Aorta (tissue), 5 donors: ENCODE measurements at regions not wholly inside any gene's neighbourhood (a gene's known extent, or its start where the extent isn't known, plus 50 kb on each side); places are given as distances from the start of the nearest gene placed in this dataset.

Source experiments
- ATAC-seq: fragments of 200-7000 bp; cut with Tn5 transposase; one replicate; pipeline ENCODE4 v1.9.1; 2022; ENCODE audit warnings: moderate library complexity; ENCODE audit not compliant: low FRiP score
- DNase-seq, 2 donors: peaks; one replicate each; pipeline ENCODE4 v3.0.0-alpha.2; 2020
- H3K27ac ChIP-seq, 2 donors: one replicate each; pipeline ENCODE4 v1.5.1; 2013; ENCODE audit warnings: low read length in 2 of 2, mild to moderate bottlenecking in 2 of 2, moderate library complexity in 2 of 2, control low read depth in 1 of 2, inconsistent platforms in 1 of 2, low read depth in 1 of 2
- H3K27me3 ChIP-seq, 2 donors: one replicate each; pipeline ENCODE4 v1.6.1; 2013; ENCODE audit warnings: control low read depth in 1 of 2, low read length in 1 of 2, mild to moderate bottlenecking in 1 of 2, moderate library complexity in 1 of 2; ENCODE audit not compliant: insufficient read depth in 2 of 2, control insufficient read depth in 1 of 2
- H3K36me3 ChIP-seq, 2 donors: one replicate each; pipeline ENCODE4 v1.6.1; 2013; ENCODE audit warnings: control low read depth in 1 of 2, low read length in 1 of 2, mild to moderate bottlenecking in 1 of 2; ENCODE audit not compliant: insufficient read depth in 2 of 2, control insufficient read depth in 1 of 2
- H3K4me1 ChIP-seq, 2 donors: one replicate each; pipeline ENCODE4 v1.6.1; 2013; ENCODE audit warnings: low read length in 2 of 2, control low read depth in 1 of 2, mild to moderate bottlenecking in 1 of 2, moderate library complexity in 1 of 2; ENCODE audit not compliant: insufficient read depth in 2 of 2, control insufficient read depth in 1 of 2
- H3K4me3 ChIP-seq, 2 donors: one replicate each; pipeline ENCODE4 v1.5.1; 2013; ENCODE audit warnings: low read length in 2 of 2, control low read depth in 1 of 2, mild to moderate bottlenecking in 1 of 2
- H3K9me3 ChIP-seq: one replicate; pipeline ENCODE4 v1.6.1; 2013; ENCODE audit warnings: mild to moderate bottlenecking, low read length; ENCODE audit not compliant: control insufficient read depth
- WGBS, 2 donors: extraction: QIAGEN DNeasy Blood & Tissue Kit; methylation state at CpG; one replicate each; pipeline ENCODE4 v1.1.7; 2013; 5-methylcytosine and 5-hydroxymethylcytosine counted together
- intact Hi-C, 2 donors: fragments of 100-400 bp; cut with DNase I; formaldehyde crosslinking; loops; one replicate each; pipeline versions ENCODE4 v1.14.2 to v1.15.0; 2022
- donor health status: healthy with polysubstance abuse.
- donor health status: Bipolar disorder and iron deficiency.
- donor health status: DM: no; HTN: no; CAD: no.
- donor health status: DM: no; HTN: no; CAD: no.
- donor health status: DM: yes; HTN: yes; CAD: no.

GRCh38 chr7:116139007-116139406, 71.3 kb upstream of the TES start:
- H3K4me1 ChIP-seq, result no peaks in the 10 kb centered on the region
- WGBS, 2 donors, result 84 to 87% methylated on average over 6 of the region's 6 CpGs
- H3K27me3 ChIP-seq, result peaks cover 0 to 1% of the 10 kb centered on the region in 2 donors
- no peaks in the 10 kb centered on the region for H3K36me3 ChIP-seq
- DNase-seq, result no peak
- H3K9me3 ChIP-seq, result no peaks in the 10 kb centered on the region
- H3K4me3 ChIP-seq, result no peak overlapping the region
- ATAC-seq, result no peak
- intact Hi-C loops, result no loop called here
- no peak overlapping the region for H3K27ac ChIP-seq

- intact Hi-C loops, result no loop called here
- no peak overlapping the region for H3K4me3 ChIP-seq
- no peaks in the 10 kb centered on the region for H3K36me3 ChIP-seq
- DNase-seq (no peak), ATAC-seq (no peak)
- peaks cover 0 to 1% of the 10 kb centered on the region in 2 donors for H3K27me3 ChIP-seq
- no peak overlapping the region for H3K27ac ChIP-seq
- H3K4me1 ChIP-seq, result no peaks in the 10 kb centered on the region
- no peaks in the 10 kb centered on the region for H3K9me3 ChIP-seq
These were observed 70.5 kb upstream of the TES start for GRCh38 chr7:116139807-116140206.

- no peaks in the 10 kb centered on the region for H3K36me3 ChIP-seq
- ATAC-seq (no peak), DNase-seq (no peak)
- H3K4me1 ChIP-seq, result no peaks in the 10 kb centered on the region
- no peak overlapping the region for H3K27ac ChIP-seq
- WGBS, 2 donors, result 88 to 92% methylated on average over 1 of the region's 1 CpG
- H3K9me3 ChIP-seq, result no peaks in the 10 kb centered on the region
- H3K4me3 ChIP-seq, result no peak overlapping the region
- intact Hi-C loops, result no loop called here
- H3K27me3 ChIP-seq, result no peaks in the 10 kb centered on the region
These were observed 68.0 kb upstream of the TES start for GRCh38 chr7:116142374-116142773.

- 83% methylated on average over 6 of the region's 6 CpGs for WGBS, 2 donors
- Histone ChIP-seq H3K27ac (no peak overlapping the region), H3K36me3 (no peaks in the 10 kb centered on the region), H3K4me3 (no peak overlapping the region), H3K27me3 (no peaks in the 10 kb centered on the region), H3K4me1 (no peaks in the 10 kb centered on the region), H3K9me3 (no peaks in the 10 kb centered on the region)
- intact Hi-C loops, result no loop called here
- DNase-seq (no peak), ATAC-seq (no peak)
These were observed 67.5 kb upstream of the TES start for GRCh38 chr7:116142850-116143249.

GRCh38 chr7:116145245-116145852, 65.0 kb upstream of the TES start:
- DNase-seq (no peak), ATAC-seq (no peak)
- Histone ChIP-seq H3K4me1 (no peaks in the 10 kb centered on the region), H3K36me3 (no peaks in the 10 kb centered on the region), H3K27ac (no peak overlapping the region), H3K27me3 (no peaks in the 10 kb centered on the region), H3K4me3 (no peak overlapping the region), H3K9me3 (no peaks in the 10 kb centered on the region)
- intact Hi-C loops, result no loop called here
- WGBS, 2 donors, result 65 to 67% methylated on average over 2 of the region's 2 CpGs

GRCh38 chr7:116148108-116148507, 62.2 kb upstream of the TES start:
- H3K27me3 ChIP-seq, result no peaks in the 10 kb centered on the region
- H3K36me3 ChIP-seq, result no peaks in the 10 kb centered on the region
- intact Hi-C loops, result no loop called here
- H3K4me1 ChIP-seq, result no peaks in the 10 kb centered on the region
- H3K4me3 ChIP-seq, result no peak overlapping the region
- 77% methylated on average over 3 of the region's 3 CpGs for WGBS, 2 donors
- H3K9me3 ChIP-seq, result no peaks in the 10 kb centered on the region
- no peak for ATAC-seq
- no peak for DNase-seq
- H3K27ac ChIP-seq, result no peak overlapping the region

- Histone ChIP-seq H3K27me3 (no peaks in the 10 kb centered on the region), H3K27ac (no peak overlapping the region), H3K4me3 (no peak overlapping the region), H3K36me3 (no peaks in the 10 kb centered on the region), H3K4me1 (no peaks in the 10 kb centered on the region), H3K9me3 (no peaks in the 10 kb centered on the region)
- DNase-seq (no peak), ATAC-seq (no peak)
- intact Hi-C loops, result no loop called here
- WGBS, 2 donors, result 88 to 89% methylated on average over 8 of the region's 8 CpGs
These were observed 61.7 kb upstream of the TES start for GRCh38 chr7:116148626-116149025.

- no peaks in the 10 kb centered on the region for H3K27me3 ChIP-seq
- H3K36me3 ChIP-seq, result no peaks in the 10 kb centered on the region
- WGBS, 2 donors, result 91 to 92% methylated on average over 1 of the region's 1 CpG
- no peaks in the 10 kb centered on the region for H3K9me3 ChIP-seq
- no peak overlapping the region for H3K27ac ChIP-seq
- DNase-seq, result no peak
- H3K4me1 ChIP-seq, result no peaks in the 10 kb centered on the region
- intact Hi-C loops, result no loop called here
- ATAC-seq, result no peak
- no peak overlapping the region for H3K4me3 ChIP-seq
These were observed 59.8 kb upstream of the TES start for GRCh38 chr7:116150588-116150987.

GRCh38 chr7:116152276-116152675, 58.1 kb upstream of the TES start:
- Histone ChIP-seq H3K36me3 (no peaks in the 10 kb centered on the region), H3K4me1 (no peaks in the 10 kb centered on the region), H3K27me3 (no peaks in the 10 kb centered on the region), H3K27ac (no peak overlapping the region), H3K4me3 (no peak overlapping the region), H3K9me3 (no peaks in the 10 kb centered on the region)
- intact Hi-C loops, result no loop called here
- ATAC-seq (no peak), DNase-seq (no peak)
- WGBS, 2 donors, result 93 to 95% methylated on average over 2 of the region's 2 CpGs
